Type B pancreatic cell (in vitro differentiated cells): ENCODE measurements at regions not wholly inside any gene's neighbourhood (a gene's known extent, or its start where the extent isn't known, plus 50 kb on each side); places are given as distances from the start of the nearest gene placed in this dataset.

Source experiments
- DNase-seq: peaks from one replicate; pipeline ENCODE4 v3.0.0; 2021; ENCODE audit warnings: mixed read lengths; ENCODE audit not compliant: unreplicated experiment; ENCODE audit errors: extremely low spot score
- H3K27ac Mint-ChIP-seq: 2 replicates; pipeline ENCODE4 v1.8.0; 2021; ENCODE audit warnings: mild to moderate bottlenecking, mixed read lengths
- H3K27me3 Mint-ChIP-seq: 2 replicates; pipeline ENCODE4 v1.8.0; 2021; ENCODE audit warnings: mixed read lengths
- H3K36me3 Mint-ChIP-seq: 2 replicates; pipeline ENCODE4 v1.8.0; 2021; ENCODE audit warnings: mixed read lengths
- H3K4me1 Mint-ChIP-seq: one replicate; pipeline ENCODE4 v1.8.0; 2021; ENCODE audit warnings: mixed read lengths; ENCODE audit not compliant: unreplicated experiment
- H3K4me3 Mint-ChIP-seq: 2 replicates; pipeline ENCODE4 v1.8.0; 2021; ENCODE audit warnings: mild to moderate bottlenecking, mixed read lengths
- H3K9me3 Mint-ChIP-seq: 2 replicates; pipeline ENCODE4 v1.8.0; 2021; ENCODE audit warnings: mixed read lengths
- TF ChIP-seq, protein P1 (sequence below): fragments of 200-600 bp; sonication (generic); conservative IDR thresholded peaks from 2 replicates; pipeline ENCODE4 v1.5.0; 2021; ENCODE audit warnings: antibody characterized with exemption, mild to moderate bottlenecking

DNA sequence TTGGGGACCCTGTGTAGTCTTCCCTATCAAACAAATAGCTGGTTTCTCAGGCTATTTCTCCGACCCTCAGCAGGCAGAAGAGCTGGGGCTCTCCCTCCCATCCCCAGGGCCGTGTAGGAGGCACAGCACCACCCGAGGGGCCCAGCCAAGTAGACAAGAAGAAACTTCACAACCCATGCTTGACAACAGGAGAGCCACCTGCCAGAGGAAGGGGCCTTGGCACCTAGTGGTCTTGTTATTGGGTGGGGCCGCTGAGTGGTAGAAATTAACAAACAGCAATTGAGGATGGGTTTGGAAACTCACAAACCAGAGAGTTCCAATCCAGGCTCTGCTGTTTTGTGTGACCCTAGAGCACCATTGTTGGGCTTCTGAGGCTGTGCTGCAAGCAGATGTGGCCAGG, 108.5 kb upstream of the CHD6 start:
- Mint-ChIP-seq H3K27ac (no peak overlapping the region), H3K36me3 (no peaks in the 10 kb centered on the region), H3K4me3 (no peak overlapping the region), H3K9me3 (no peaks in the 10 kb centered on the region), H3K27me3 (peaks cover 2% of the 10 kb centered on the region), H3K4me1 (no peaks in the 10 kb centered on the region)
- DNase-seq = no peak
- TF ChIP-seq, protein P1, sequence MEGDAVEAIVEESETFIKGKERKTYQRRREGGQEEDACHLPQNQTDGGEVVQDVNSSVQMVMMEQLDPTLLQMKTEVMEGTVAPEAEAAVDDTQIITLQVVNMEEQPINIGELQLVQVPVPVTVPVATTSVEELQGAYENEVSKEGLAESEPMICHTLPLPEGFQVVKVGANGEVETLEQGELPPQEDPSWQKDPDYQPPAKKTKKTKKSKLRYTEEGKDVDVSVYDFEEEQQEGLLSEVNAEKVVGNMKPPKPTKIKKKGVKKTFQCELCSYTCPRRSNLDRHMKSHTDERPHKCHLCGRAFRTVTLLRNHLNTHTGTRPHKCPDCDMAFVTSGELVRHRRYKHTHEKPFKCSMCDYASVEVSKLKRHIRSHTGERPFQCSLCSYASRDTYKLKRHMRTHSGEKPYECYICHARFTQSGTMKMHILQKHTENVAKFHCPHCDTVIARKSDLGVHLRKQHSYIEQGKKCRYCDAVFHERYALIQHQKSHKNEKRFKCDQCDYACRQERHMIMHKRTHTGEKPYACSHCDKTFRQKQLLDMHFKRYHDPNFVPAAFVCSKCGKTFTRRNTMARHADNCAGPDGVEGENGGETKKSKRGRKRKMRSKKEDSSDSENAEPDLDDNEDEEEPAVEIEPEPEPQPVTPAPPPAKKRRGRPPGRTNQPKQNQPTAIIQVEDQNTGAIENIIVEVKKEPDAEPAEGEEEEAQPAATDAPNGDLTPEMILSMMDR = no peak

DNA sequence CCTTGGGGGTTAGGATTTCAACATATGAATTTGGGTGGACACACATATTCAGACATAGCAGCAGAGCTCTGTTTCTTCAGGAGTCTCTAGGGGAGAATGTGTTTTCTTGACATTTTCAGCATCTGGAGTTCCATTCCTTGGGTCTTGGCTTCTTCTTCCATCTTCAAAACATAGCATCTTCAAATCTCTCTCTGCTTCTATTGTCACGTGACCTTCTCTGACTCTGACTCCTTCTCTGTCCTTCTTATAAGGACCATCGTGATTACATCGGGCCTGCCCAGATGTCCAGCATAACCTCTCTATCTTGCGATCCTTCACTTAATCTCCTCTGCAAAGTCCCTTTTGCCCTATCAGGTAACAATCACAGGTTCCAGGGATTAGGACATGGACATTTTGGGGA, 101.0 kb upstream of the CHD6 start:
- DNase-seq = no peak
- Mint-ChIP-seq H3K4me3 (no peak overlapping the region), H3K4me1 (peaks cover 4% of the 10 kb centered on the region), H3K36me3 (no peaks in the 10 kb centered on the region), H3K27ac (no peak overlapping the region), H3K9me3 (no peaks in the 10 kb centered on the region), H3K27me3 (peaks cover 2% of the 10 kb centered on the region)
- TF ChIP-seq, protein P1 = no peak

DNA sequence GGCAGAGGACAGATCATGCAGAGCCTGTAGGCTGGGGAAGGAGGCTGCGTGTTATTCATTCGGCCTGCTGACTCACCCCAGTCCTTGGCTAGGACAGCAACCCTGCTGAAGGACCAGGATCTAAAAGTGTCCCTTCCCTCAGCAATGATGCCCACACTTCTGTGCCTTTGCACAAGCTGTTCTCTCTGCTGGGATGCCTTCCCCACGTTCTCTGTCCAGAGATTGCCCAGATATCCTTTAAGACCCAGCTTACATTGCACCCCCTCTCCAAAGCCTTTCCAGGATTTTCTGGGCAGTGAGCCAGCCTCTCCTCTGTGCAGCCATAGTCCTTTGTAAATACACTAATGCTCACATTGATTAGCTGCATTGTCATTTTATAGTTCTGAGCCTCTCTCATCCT, 99.3 kb upstream of the CHD6 start:
- DNase-seq = no peak
- Mint-ChIP-seq H3K9me3 (no peaks in the 10 kb centered on the region), H3K27me3 (peaks cover 7% of the 10 kb centered on the region), H3K27ac (no peak overlapping the region), H3K4me1 (peaks cover 4% of the 10 kb centered on the region), H3K36me3 (no peaks in the 10 kb centered on the region), H3K4me3 (no peak overlapping the region)
- TF ChIP-seq, protein P1 = no peak

DNA sequence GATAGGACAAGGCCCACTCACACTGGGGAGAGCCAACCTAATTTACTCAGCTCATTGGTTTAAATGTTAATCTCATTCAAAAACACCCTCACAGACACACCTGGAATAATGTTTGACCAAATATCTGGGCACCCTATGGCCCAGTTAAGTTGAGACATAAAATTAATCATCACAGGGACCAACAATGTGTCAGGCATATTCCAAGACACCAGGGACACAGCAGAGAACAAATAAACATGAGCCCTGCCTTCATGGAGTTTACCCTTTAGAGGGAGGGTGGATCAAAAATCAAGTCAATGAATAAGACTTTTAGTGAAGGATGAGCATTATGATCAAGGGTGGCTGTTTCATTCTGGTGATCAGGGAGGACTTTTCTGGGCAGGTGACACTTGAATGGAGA, 98.7 kb upstream of the CHD6 start:
- Mint-ChIP-seq H3K36me3 (no peaks in the 10 kb centered on the region), H3K4me3 (no peak overlapping the region), H3K4me1 (peaks cover 4% of the 10 kb centered on the region), H3K27me3 (peaks cover 6% of the 10 kb centered on the region), H3K9me3 (no peaks in the 10 kb centered on the region), H3K27ac (no peak overlapping the region)
- TF ChIP-seq, protein P1 = no peak
- no peak for DNase-seq

DNA sequence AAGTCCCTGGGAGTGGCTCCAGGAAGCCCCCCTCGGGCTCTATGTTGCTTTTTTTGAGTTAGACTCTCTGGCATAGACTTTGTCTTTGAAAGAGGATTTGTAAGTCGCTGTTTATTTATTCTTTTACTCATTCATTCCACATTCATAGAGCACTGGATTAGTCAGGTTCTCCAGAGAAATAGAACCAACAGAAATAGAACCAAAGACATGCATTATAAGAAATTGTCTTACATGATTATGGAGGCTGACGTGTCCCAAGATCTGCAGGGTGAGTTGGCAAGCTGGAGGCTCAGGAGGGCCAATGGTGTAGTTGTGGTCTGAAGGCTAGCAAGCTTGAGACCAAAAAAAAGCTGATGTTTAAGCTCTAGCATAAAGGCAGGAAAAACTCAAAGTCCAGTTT, 98.3 kb upstream of the CHD6 start:
- Mint-ChIP-seq H3K36me3 (no peaks in the 10 kb centered on the region), H3K4me1 (peaks cover 4% of the 10 kb centered on the region), H3K9me3 (no peaks in the 10 kb centered on the region), H3K4me3 (no peak overlapping the region), H3K27ac (no peak overlapping the region), H3K27me3 (peaks cover 6% of the 10 kb centered on the region)
- no peak for DNase-seq
- TF ChIP-seq, protein P1 = no peak

DNA sequence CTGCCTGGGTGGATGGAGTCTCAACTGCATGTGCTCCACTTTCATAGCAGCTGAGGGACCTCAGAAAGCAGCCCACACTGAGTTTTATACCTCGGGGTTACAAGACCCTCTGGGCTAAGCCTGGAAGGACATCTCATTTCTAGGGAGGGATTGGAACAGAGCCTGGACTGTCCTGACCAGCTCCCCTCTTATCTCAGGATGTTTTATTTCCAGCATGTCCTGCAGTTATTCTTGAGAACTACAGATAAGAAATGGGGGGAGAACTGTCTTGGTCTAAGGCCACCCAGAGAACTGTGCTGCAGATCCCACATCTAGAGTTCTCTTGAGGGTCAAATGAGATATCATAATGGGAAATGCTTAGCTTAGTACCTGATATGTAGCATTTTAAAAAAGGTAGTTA, 97.3 kb upstream of the CHD6 start:
- TF ChIP-seq, protein P1 = no peak
- Mint-ChIP-seq H3K27me3 (peaks cover 6% of the 10 kb centered on the region), H3K36me3 (no peaks in the 10 kb centered on the region), H3K4me1 (peaks cover 4% of the 10 kb centered on the region), H3K9me3 (no peaks in the 10 kb centered on the region), H3K27ac (no peak overlapping the region), H3K4me3 (no peak overlapping the region)
- no peak for DNase-seq
